ENCODE measurements at regions not wholly inside any gene's neighbourhood (a gene's known extent, or its start where the extent isn't known, plus 50 kb on each side); places are given as distances from the start of the nearest gene placed in this dataset.

DNA sequence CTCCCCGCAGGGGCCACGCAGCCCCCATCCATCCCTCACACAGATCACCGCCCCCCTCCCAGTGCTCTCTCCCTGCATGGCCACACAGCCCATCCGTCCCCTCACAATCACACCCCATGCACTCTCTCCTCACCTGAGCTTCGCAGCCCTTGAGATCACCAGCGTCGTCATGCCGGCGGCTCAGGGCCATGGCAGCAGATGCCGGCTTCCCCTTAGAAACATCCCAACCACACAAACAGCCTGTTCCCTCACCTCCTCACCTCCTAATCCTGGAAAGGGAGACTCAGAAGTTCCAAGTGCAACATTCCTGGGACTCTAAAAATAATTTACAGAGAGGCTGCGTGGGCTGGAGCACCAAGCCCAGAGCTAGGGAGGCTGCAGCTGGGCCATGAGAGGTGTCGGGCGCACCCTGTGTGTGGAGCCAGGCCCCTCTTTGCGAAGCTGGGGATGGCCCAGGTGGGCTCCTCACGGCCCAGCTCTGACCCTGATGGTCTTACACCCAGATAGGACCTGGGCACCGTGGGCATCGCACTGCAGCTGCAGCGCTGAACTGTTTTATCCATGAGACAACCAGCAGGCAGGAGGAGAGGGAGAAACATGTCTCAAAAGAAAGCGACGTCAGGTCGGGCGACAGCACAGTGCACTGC is 125.3 kb downstream of the DLL1 start:
- Mint-ChIP-seq H3K27ac (peak overlapping the region; percentile 71; the same call in 1 of the 2 replicates), H3K9me3 (peaks cover 4% of the 10 kb centered on the region; the same call in 1 of the 2 replicates), H3K4me1 (no peaks in the 10 kb centered on the region), H3K27me3 (ENCODE audit: low read depth) (no peaks in the 10 kb centered on the region), H3K36me3 (peaks cover 4% of the 10 kb centered on the region), H3K4me3 (no peak overlapping the region)
- TF ChIP-seq, protein P1, sequence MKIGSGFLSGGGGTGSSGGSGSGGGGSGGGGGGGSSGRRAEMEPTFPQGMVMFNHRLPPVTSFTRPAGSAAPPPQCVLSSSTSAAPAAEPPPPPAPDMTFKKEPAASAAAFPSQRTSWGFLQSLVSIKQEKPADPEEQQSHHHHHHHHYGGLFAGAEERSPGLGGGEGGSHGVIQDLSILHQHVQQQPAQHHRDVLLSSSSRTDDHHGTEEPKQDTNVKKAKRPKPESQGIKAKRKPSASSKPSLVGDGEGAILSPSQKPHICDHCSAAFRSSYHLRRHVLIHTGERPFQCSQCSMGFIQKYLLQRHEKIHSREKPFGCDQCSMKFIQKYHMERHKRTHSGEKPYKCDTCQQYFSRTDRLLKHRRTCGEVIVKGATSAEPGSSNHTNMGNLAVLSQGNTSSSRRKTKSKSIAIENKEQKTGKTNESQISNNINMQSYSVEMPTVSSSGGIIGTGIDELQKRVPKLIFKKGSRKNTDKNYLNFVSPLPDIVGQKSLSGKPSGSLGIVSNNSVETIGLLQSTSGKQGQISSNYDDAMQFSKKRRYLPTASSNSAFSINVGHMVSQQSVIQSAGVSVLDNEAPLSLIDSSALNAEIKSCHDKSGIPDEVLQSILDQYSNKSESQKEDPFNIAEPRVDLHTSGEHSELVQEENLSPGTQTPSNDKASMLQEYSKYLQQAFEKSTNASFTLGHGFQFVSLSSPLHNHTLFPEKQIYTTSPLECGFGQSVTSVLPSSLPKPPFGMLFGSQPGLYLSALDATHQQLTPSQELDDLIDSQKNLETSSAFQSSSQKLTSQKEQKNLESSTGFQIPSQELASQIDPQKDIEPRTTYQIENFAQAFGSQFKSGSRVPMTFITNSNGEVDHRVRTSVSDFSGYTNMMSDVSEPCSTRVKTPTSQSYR (CRISPR knock-in tag; IDR thresholded peaks at IDR 0.05): no peak
- DNase-seq (ENCODE audit: low spot score) (no peak), ATAC-seq (no peak; the same call in 1 of the 2 replicates)
- ChIA-PET POLR2A (no interaction called here), CTCF (interaction anchor here (0.9 to 1.4 kb wide), 2 partner anchors 10 to 56 kb away, joined by 3 read pairs; no protein-coding TSS in a partner anchor)

DNA sequence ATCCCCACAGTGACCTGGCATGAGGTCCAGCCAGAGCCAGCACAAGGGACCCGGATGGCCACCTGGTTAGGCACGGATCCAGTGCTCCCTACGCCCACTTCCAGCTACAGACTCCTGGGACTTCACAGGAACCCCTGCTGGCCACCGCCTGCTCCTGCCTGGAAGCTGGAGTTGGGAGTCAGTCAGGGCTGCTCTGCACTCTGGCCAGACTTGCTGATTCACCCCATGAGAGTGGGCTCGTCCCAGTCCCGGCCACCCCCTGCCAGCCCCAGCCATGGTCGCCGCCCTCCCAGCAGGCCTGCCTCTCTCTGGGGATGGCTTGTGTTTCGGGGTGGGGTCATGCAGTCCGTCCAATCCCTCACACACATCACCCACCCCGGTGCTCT is 125.8 kb downstream of the DLL1 start:
- CTCF ChIA-PET: interaction anchor here (0.6 to 1.4 kb wide), 3 partner anchors 11 to 57 kb away, joined by 3 read pairs; no protein-coding TSS in a partner anchor

More for the DNA sequence above, 125.8 kb downstream of the DLL1 start:
- POLR2A ChIA-PET: no interaction called here
- H3K9me3 Mint-ChIP-seq: peaks cover 4% of the 10 kb centered on the region; the same call in 1 of the 2 replicates
- H3K36me3 Mint-ChIP-seq: peaks cover 4% of the 10 kb centered on the region
- DNase-seq (ENCODE audit: low spot score) (no peak), ATAC-seq (peak; percentile 50)
- no peaks in the 10 kb centered on the region for H3K4me1 Mint-ChIP-seq
- H3K4me3 Mint-ChIP-seq: no peak overlapping the region
- TF ChIP-seq ETV6 (CRISPR knock-in tag; IDR thresholded peaks at IDR 0.05): no peak
- TF ChIP-seq FOXP4 (CRISPR knock-in tag; IDR thresholded peaks at IDR 0.05): no peak
- TF ChIP-seq TEAD4 (CRISPR knock-in tag; IDR thresholded peaks at IDR 0.05): no peak
- no peak for TF ChIP-seq ZNF423 (CRISPR knock-in tag; IDR thresholded peaks at IDR 0.05)
- TF ChIP-seq ATF2 (CRISPR knock-in tag; IDR thresholded peaks at IDR 0.05; ENCODE audit: borderline replicate concordance, low read depth): no peak
- TF ChIP-seq, protein P2, sequence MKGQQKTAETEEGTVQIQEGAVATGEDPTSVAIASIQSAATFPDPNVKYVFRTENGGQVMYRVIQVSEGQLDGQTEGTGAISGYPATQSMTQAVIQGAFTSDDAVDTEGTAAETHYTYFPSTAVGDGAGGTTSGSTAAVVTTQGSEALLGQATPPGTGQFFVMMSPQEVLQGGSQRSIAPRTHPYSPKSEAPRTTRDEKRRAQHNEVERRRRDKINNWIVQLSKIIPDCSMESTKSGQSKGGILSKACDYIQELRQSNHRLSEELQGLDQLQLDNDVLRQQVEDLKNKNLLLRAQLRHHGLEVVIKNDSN (CRISPR knock-in tag; IDR thresholded peaks at IDR 0.05): no peak
- TF ChIP-seq TCF7 (CRISPR knock-in tag; IDR thresholded peaks at IDR 0.05; ENCODE audit: low read depth): no peak
- TF ChIP-seq ZMAT4 (CRISPR knock-in tag; IDR thresholded peaks at IDR 0.05): no peak
- TF ChIP-seq ZNF317 (CRISPR knock-in tag; IDR thresholded peaks at IDR 0.05; ENCODE audit: borderline replicate concordance, low read depth): no peak
- no peak for TF ChIP-seq ZNF121 (CRISPR knock-in tag; IDR thresholded peaks at IDR 0.05)
- TF ChIP-seq AR (CRISPR knock-in tag; IDR thresholded peaks at IDR 0.05): no peak
- TF ChIP-seq, protein P3, sequence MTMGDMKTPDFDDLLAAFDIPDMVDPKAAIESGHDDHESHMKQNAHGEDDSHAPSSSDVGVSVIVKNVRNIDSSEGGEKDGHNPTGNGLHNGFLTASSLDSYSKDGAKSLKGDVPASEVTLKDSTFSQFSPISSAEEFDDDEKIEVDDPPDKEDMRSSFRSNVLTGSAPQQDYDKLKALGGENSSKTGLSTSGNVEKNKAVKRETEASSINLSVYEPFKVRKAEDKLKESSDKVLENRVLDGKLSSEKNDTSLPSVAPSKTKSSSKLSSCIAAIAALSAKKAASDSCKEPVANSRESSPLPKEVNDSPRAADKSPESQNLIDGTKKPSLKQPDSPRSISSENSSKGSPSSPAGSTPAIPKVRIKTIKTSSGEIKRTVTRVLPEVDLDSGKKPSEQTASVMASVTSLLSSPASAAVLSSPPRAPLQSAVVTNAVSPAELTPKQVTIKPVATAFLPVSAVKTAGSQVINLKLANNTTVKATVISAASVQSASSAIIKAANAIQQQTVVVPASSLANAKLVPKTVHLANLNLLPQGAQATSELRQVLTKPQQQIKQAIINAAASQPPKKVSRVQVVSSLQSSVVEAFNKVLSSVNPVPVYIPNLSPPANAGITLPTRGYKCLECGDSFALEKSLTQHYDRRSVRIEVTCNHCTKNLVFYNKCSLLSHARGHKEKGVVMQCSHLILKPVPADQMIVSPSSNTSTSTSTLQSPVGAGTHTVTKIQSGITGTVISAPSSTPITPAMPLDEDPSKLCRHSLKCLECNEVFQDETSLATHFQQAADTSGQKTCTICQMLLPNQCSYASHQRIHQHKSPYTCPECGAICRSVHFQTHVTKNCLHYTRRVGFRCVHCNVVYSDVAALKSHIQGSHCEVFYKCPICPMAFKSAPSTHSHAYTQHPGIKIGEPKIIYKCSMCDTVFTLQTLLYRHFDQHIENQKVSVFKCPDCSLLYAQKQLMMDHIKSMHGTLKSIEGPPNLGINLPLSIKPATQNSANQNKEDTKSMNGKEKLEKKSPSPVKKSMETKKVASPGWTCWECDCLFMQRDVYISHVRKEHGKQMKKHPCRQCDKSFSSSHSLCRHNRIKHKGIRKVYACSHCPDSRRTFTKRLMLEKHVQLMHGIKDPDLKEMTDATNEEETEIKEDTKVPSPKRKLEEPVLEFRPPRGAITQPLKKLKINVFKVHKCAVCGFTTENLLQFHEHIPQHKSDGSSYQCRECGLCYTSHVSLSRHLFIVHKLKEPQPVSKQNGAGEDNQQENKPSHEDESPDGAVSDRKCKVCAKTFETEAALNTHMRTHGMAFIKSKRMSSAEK (CRISPR knock-in tag; IDR thresholded peaks at IDR 0.05; ENCODE audit: borderline replicate concordance): no peak
- TF ChIP-seq CREM (CRISPR knock-in tag; IDR thresholded peaks at IDR 0.05): no peak
- TF ChIP-seq IRF2 (CRISPR knock-in tag; IDR thresholded peaks at IDR 0.05; ENCODE audit: borderline replicate concordance, low read depth): no peak
- no peak overlapping the region for H3K27ac Mint-ChIP-seq
- no peaks in the 10 kb centered on the region for H3K27me3 Mint-ChIP-seq (ENCODE audit: low read depth)

All from WTC11 (cell line).